Nucleus accumbens (tissue), 56 donors: ENCODE measurements at regions not wholly inside any gene's neighbourhood (a gene's known extent, or its start where the extent isn't known, plus 50 kb on each side); places are given as distances from the start of the nearest gene placed in this dataset.
A peak's percentile ranks its signal among the peaks of the same experiment; 100 is the strongest.

Experiments used
- DNase-seq, 56 donors: peaks; one replicate each; lab custom pipeline; 2025; lab: John Stamatoyannopoulos, UW

GRCh38 chr18:72197591-72197990, 346.6 kb downstream of the CBLN2 start:
- DNase-seq, result no peak

- DNase-seq, result no peak
These were observed 350.1 kb downstream of the CBLN2 start for GRCh38 chr18:72194072-72194471.

DNA sequence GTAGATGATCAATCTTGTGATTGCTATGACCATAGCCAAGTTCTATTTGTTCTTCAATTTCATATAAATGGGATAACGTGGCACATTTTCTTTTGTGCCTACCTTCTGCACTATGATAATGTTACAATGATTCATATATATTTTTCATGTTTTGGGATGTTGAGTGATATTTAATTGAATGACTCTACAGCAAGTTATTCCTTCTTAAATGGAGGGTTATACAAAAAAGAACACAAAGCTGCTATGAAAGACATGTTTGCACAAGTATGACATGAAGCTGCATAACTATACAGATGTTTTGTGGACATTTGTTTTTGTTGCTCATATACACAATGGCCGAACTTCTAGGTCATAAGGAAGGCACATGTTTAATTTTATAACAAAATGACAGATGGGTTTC, 356.2 kb downstream of the CBLN2 start:
- DNase-seq, result no peak

DNA sequence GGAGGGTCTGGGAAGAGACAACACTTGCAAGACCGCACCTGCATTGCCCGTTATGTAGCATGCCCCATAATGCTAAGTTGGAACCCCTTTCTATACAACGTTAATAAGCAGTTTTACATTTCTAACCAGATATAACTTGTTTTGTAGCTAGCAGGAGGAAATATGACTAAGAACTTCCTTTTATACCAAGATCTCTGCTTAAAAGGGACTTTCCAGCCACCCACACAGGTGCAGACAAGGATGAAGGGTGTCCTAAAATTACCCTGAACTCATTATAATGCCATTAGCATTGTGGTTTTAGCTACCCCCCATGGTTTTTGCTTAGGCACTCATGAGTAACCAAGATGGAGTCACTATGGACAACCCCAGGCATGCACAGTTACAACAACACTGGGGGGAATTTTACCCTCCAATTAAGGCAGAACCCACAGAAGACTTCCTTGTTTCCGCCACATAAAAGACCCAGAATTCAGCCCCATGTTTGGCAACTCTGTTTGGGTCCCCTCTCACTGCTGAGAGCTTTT, 362.8 kb downstream of the CBLN2 start:
- DNase-seq, result no peak

DNA sequence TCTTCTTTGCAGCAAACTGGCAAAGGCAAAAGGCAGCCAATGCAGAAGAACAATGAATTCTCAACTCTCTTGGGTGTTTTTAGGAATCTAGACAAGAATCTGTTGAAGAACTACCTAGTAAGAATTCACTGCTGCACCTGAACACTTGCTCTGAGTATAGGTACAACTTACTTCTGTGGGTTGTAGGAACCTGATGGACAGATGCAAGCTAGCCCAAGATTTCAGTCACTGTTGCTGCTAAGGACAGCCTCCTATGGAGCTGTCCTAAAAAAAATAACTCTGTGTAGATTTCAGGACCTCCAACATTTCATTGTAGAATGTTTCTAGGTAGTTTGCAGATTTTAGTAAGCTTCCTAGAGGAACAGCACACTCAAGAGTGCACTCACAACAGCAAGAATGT, 363.5 kb downstream of the CBLN2 start:
- DNase-seq, result no peak

DNA sequence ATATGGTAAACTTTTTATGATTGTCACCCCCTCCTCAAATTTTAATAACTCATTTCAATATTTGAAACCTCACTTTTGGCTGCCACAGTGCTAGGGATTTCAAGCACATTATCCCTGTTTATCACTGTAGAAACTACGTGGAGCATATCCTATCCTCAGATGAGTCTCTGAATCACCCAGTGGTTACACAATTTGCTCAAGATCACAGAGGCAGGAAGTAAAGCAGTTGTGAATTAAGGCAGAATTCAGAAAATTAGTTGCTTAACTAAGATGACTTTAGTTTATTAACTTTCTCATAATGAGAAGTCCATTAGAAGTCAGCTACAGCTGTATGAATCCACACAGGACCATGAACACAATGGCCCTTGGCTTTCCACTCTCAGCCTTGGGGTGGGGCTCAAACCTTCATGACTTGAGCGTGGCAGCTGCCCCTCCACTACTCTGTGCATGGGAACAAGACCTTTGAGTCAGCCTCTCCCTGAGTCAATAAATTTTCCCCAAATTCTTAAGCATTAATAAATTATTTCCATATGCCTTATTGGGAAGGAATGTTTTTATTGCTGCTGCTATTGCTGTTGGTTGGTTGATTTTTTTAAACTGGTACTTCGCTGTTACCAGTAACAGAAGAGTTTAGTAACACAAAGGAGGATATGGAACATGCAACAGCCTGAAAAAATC, 369.0 kb downstream of the CBLN2 start:
- no peak for DNase-seq

GRCh38 chr18:72171596-72171995, 372.5 kb downstream of the CBLN2 start:
- no peak for DNase-seq

DNA sequence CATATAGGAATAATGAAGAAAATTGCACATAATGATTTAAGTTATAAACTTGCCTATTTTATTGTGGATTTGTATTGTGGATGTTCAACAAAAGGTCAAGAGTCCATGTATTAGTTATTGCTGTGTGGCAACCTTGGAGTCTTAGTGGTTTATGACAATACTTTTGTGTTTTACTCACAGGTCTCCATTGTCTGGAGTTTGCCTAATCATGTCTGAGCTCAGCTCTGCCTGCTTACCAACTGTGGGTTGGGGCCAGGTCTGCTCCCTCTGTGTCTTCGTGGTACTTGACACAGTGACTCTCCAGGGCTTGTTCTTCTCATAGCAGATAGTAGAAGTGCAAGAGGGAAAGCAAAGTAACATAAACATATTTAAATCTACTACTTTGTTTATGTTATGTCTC, 382.5 kb downstream of the CBLN2 start:
- DNase-seq, result no peak

- DNase-seq, result no peak
These were observed 383.4 kb downstream of the CBLN2 start for GRCh38 chr18:72160510-72161445.

GRCh38 chr18:72155327-72155726, 388.8 kb downstream of the CBLN2 start:
- peak in 15 of 56 donors; percentile 0 to 29 (median 5) for DNase-seq

GRCh38 chr18:72154926-72155325, 389.2 kb downstream of the CBLN2 start:
- no peak for DNase-seq

DNA sequence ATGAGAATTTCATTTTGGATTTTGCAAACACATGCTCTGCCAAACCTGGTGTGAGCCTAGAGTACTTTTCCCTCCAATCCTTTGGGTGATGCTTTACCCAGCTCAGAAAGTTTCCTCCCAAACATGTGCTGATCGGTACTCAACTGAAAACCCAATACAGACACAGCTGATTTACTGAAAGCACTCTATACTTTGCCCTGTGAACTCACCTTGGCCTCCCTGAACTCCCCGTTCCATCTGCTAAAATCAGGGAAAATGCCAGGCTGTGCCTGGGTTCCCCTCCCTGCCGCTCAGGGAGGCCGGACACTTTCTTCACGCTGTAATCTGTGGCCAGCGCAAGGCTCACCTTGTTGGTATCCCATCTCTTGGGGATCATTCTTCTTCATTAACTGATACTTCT, 391.2 kb downstream of the CBLN2 start:
- DNase-seq, result no peak

GRCh38 chr18:72147830-72148229, 396.3 kb downstream of the CBLN2 start:
- DNase-seq, result no peak

DNA sequence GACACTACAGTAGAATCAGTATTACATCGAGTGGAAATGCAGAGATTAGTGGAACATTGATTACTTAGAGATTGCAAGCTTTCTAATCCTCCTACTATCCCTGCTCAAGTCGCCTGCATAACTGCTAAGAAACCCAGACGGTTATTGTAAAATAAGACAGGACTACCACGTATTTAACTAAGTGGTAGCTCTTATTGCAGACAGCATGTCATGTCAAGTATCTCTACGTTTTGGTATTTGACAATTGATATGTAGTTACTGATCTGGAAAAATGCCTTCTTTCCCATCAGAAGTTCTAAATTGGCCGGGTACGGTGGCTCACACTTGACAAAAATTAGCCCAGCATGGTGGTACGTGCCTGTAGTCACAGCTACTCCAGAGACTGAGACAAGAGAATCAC, 404.1 kb downstream of the CBLN2 start:
- DNase-seq, result no peak

DNA sequence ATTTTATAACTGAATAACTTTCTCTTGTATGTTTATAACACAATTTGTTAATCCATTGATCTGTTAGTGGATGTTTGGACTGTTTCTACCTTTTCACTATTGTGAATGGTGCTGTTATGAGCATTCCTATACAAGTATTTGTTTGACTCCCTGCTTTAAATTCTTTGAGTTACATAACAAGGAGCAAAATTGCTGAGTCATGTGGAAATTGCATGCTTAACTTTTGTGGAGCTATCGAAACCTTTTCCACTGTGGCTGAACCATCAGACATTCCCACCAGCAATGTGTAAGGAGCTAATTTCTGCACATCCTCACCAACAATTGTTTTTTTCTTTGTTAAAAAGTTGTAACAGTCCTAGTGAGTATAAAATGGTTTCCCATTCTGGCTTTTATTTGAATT, 415.5 kb downstream of the CBLN2 start:
- no peak for DNase-seq

DNA sequence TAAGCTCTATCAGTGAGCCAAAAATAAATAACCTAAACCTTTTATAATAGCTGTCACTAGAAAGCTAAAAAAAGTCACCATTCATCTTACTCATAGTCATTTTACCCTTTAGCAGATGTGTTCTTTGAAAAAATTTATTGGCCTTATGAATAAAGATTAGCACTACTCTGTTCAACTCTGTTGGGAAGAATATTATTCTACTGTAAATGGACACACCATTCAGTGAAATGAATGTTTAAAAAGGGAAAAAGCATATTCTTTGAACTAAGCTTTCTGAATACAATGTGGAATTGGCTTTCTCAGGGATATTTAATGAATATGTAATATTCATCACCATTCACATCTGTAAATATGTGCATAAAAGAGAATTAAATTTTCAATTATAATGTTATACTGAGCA, 422.0 kb downstream of the CBLN2 start:
- DNase-seq, result no peak

DNA sequence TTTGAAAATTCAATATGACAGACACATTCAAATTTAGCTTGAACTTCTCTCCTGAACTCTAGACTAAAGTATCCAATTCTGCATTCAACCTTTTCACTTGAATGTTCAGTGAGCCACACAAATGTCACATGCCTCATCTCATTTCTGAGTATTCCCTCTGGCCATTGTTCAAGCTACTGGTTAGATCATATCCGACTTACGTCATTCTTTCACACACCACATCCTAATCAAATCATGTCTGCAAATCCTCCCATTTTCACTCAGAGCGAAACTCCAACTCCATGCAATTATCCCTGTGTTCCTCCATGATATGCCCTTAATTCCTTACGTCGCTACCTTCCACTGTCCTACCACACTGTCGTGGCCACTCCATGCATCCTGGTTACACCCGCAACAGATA, 425.1 kb downstream of the CBLN2 start:
- no peak for DNase-seq

DNA sequence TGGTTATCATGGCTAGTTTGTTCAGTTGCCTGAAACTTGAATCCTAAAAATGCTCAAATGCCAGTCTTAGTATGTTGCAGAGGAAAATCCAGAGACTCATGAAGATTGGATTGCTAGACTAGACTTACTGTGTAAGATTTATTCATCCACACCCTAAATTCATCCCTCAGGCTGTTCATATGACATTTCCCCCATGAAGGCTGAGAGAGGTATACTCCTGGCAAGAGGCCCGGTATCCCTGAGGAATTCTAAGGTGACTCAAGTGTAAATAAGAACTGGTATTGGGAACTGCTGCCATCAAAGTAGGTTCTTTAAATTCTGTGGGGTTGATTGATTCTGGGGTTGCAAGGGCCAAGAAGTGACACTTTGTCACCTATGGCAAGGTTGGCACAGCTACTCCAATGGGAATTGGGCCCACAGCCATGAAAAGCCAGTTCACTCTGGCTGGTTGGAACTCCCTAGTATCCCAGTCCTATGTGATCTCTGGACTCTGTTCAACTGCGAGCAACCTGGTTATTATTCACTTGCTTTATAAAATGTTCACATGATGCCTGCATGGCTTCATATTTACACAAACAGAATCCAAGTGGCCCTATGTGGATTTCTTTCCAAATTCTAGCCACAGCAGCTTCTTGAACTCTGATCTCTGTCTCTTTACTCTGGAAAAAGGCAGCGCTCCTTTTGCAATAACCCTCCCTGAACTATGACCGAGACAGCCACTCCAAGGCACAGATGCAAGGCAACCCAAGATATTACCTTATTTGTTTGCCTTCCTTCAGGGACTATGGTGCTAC, 429.1 kb downstream of the CBLN2 start:
- DNase-seq, result no peak

DNA sequence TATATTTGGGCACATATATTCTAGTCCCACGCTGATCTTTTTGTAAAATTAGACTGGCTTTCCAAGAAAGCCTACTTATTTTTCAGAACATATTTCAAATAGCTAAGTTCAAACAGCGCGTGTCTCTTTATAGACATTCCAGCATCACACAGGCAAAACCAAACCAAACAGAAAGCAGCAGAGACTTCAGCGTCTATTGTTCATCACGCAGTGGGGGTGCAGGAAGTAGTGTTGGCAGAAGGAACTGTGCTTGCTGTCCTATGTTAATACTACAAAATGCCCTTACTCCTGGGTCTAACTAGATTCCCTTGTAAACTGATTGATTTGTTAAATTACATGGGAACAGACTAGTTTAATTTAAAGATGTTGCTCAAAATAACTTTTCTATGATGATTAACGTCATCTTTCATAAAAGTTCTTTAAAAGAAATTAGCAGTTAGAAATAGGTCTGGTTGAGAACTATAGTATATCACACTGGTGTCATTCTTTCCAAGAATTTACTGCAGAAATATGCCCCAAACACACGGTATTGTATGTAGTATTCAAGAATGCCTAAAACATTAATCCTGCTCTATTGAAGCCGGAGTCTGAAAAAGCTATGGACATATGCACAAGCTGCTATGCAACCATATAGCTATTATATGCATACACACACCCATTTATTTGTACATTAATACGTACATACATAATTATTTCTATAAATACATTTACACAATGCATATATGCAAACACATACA, 436.3 kb downstream of the CBLN2 start:
- DNase-seq, result peak in 12 of 56 donors; percentile 1 to 37 (median 7)

DNA sequence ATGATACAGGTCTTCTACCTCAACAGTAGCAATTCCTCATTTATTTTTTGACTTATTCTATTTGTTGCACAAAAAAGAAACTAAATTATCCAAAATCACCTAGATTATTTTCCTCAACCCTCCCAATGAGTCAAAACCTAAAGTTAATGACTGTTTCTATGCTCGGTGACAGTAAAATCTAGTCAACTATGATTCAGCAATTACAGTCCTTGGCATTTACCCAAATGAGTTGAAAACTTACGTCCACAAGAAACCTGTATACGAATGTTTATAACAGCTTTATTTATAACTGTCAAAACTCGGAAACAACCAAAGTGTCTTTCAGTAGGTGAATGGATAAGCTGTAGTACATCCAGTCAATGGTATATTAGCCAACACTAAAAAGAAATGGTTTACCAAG, 439.3 kb downstream of the CBLN2 start:
- DNase-seq, result no peak
